NT2/D1 (cell line): ENCODE measurements at regions not wholly inside any gene's neighbourhood (a gene's known extent, or its start where the extent isn't known, plus 50 kb on each side); places are given as distances from the start of the nearest gene placed in this dataset.

Experiments
- YY1 ChIP-seq: IDR thresholded peaks from 2 replicates; pipeline ENCODE4 v1.6.1; 2011; ENCODE audit not compliant: insufficient read length, insufficient read depth
- ZNF274 ChIP-seq: IDR thresholded peaks from 2 replicates; pipeline ENCODE4 v1.6.1; 2011; ENCODE audit warnings: mild to moderate bottlenecking, low read depth, low read length

GRCh38 chr9:13787234-13787833, 507.8 kb upstream of the MPDZ start:
- no peak for TF ChIP-seq ZNF274
- no peak for TF ChIP-seq YY1
